ENCODE measurements at regions not wholly inside any gene's neighbourhood (a gene's known extent, or its start where the extent isn't known, plus 50 kb on each side); places are given as distances from the start of the nearest gene placed in this dataset.
"Not testable (repeated sequence)": the region's sequence is repeated elsewhere in the genome, so short reads cannot be mapped to it uniquely, and the experiment has no call there.

DNA sequence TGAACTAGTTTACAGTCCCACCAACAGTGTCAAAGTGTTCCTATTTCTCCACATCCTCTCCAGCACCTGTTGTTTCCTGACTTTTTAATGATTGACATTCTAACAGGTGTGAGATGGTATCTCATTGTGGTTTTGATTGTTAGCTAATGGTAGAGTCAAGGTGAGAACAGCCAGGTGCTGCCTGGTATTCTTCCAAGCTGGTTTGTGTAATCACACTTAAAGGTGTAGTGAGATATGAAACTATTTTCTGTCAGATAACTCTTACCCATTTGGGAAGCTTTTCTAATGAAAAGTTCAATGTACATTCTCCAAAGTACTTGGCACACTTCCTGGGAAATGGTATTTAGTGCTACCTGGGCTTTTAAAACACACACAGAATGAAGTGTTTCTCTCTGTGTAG is 343.3 kb upstream of the OR4C13 start:
- H3K9me3 ChIP-seq (replicated peaks; ENCODE audit: control insufficient read depth, low read depth, low read length); H3K27me3 ChIP-seq (ENCODE audit: control insufficient read depth, insufficient read depth, low read length); H3K27ac ChIP-seq (ENCODE audit: low read length); H3K4me3 ChIP-seq (ENCODE audit: low read length); H3K4me1 ChIP-seq (ENCODE audit: control insufficient read depth, insufficient read depth, low read length); H3K36me3 ChIP-seq (ENCODE audit: control insufficient read depth, insufficient read depth, low read length); DNase-seq: not testable (repeated sequence)

DNA sequence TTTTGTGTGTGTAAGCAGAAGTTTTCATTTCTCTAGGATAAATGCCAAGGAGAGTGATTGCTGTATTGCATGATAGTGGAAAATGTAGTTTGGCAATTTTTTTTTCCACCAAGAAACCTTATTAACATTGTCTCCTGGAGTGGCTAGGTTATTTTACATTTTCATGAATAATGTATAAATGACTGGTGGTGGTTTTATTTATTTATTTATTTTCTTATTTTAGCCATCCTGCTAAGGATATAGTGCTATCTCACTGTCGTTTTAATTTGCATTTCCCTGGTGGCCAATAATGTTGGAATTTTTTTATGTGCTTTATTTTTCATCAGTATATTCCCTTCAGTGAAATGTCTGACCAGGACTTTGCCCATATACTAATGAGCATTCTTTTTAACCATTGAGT is 328.3 kb upstream of the OR4C13 start:
- not testable (repeated sequence) for H3K4me3 ChIP-seq (ENCODE audit: low read length); H3K27ac ChIP-seq (ENCODE audit: low read length); H3K36me3 ChIP-seq (ENCODE audit: control insufficient read depth, insufficient read depth, low read length); DNase-seq; H3K9me3 ChIP-seq (replicated peaks; ENCODE audit: control insufficient read depth, low read depth, low read length); H3K4me1 ChIP-seq (ENCODE audit: control insufficient read depth, insufficient read depth, low read length); H3K27me3 ChIP-seq (ENCODE audit: control insufficient read depth, insufficient read depth, low read length)
- WGBS (ENCODE audit: insufficient coverage) = no CpG with 5 or more reads among the region's 1 CpG

DNA sequence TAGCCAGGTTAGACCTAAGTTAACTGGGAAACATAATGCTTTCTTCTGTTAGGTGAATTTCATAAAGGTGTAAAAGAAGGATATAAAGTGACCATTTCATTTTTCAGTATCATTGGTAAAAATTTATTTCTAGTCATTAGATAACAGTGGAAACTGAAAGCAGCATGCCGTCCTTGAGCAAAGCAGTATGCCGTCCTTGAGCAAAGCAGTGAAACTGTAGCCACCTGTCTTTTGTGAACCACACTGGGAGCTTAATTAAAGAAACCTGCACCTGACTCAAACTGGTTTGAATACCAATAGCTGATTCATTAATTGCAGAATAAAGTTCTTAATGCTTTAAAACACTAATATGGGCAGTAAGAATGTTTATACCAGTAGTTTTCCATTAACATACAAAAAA is 281.5 kb upstream of the OR4C13 start:
- not testable (repeated sequence) for H3K9me3 ChIP-seq (replicated peaks; ENCODE audit: control insufficient read depth, low read depth, low read length); H3K27ac ChIP-seq (ENCODE audit: low read length); H3K36me3 ChIP-seq (ENCODE audit: control insufficient read depth, insufficient read depth, low read length); H3K27me3 ChIP-seq (ENCODE audit: control insufficient read depth, insufficient read depth, low read length); H3K4me3 ChIP-seq (ENCODE audit: low read length); H3K4me1 ChIP-seq (ENCODE audit: control insufficient read depth, insufficient read depth, low read length); DNase-seq
- WGBS (ENCODE audit: insufficient coverage) = no CpG with 5 or more reads among the region's 2 CpGs

DNA sequence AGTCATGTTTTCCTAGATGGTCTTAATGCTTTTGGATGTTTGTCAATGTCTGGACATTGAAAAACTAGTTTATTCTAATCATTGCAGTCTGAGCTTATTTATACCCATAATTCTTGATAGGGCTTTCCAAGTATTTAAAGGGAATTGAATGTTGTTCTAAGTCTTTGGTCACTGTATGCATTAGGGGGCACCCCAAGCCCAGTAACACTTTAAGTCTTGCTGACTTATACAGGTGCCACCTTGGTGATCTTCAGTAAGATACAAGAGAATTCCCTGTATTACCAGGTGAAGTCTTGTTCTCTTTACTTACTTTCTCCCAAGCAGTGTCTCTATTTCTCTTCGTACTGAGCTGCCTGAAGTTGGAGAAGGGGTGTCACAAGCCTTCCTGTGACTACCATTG is 250.1 kb upstream of the OR4C13 start:
- not testable (repeated sequence) for H3K4me1 ChIP-seq (ENCODE audit: control insufficient read depth, insufficient read depth, low read length); H3K36me3 ChIP-seq (ENCODE audit: control insufficient read depth, insufficient read depth, low read length); H3K27me3 ChIP-seq (ENCODE audit: control insufficient read depth, insufficient read depth, low read length); H3K27ac ChIP-seq (ENCODE audit: low read length); H3K4me3 ChIP-seq (ENCODE audit: low read length); DNase-seq
- no CpG with 5 or more reads among the region's 1 CpG for WGBS (ENCODE audit: insufficient coverage)
- H3K9me3 ChIP-seq (replicated peaks; ENCODE audit: control insufficient read depth, low read depth, low read length) = peaks cover 16% of the 10 kb centered on the region

DNA sequence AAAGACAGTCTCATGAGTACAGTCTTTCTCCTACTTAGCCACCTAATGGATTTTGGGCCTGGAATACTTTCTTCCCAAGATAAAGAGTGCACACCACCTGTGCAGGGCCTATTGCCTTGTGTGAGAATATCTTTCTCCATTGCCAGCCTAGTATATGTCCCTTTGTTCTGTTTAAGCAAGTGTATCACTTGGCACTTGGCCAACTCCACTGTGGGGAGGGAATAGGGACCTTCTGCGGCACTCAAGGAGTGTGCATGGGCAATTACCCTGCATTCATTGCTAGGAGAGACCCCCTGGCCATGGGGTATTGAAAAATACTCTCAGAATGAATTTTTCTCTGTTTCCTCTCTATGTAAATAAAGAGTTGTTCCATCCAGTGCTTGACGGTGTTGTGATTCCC is 201.7 kb upstream of the OR4C13 start:
- H3K36me3 ChIP-seq (ENCODE audit: control insufficient read depth, insufficient read depth, low read length); H3K4me1 ChIP-seq (ENCODE audit: control insufficient read depth, insufficient read depth, low read length); H3K9me3 ChIP-seq (replicated peaks; ENCODE audit: control insufficient read depth, low read depth, low read length); H3K4me3 ChIP-seq (ENCODE audit: low read length); H3K27me3 ChIP-seq (ENCODE audit: control insufficient read depth, insufficient read depth, low read length); H3K27ac ChIP-seq (ENCODE audit: low read length): not testable (repeated sequence)
- no CpG with 5 or more reads among the region's 2 CpGs for WGBS (ENCODE audit: insufficient coverage)
- peak; percentile 0 for DNase-seq

DNA sequence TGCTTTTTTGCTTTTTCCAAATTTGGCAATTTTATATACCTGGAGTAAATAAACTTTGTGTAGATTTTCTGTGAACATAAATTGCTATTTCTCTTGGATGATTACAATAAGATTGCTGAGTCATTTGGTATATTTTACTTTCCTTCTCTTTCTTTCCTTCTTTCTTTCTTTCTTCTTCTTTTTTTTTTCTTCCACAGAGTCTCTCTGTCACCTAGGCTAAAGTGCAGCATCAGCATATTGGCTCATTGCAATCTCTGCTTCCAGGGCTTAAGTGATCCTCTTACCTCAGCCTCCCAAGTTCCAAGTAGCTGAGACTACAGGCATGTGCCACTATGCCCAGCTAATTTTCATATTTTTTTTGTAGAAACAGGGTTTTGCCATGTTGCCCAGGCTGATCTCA is 201.2 kb upstream of the OR4C13 start:
- H3K4me3 ChIP-seq (ENCODE audit: low read length); H3K36me3 ChIP-seq (ENCODE audit: control insufficient read depth, insufficient read depth, low read length); H3K27me3 ChIP-seq (ENCODE audit: control insufficient read depth, insufficient read depth, low read length); H3K9me3 ChIP-seq (replicated peaks; ENCODE audit: control insufficient read depth, low read depth, low read length); H3K27ac ChIP-seq (ENCODE audit: low read length); DNase-seq; H3K4me1 ChIP-seq (ENCODE audit: control insufficient read depth, insufficient read depth, low read length): not testable (repeated sequence)

DNA sequence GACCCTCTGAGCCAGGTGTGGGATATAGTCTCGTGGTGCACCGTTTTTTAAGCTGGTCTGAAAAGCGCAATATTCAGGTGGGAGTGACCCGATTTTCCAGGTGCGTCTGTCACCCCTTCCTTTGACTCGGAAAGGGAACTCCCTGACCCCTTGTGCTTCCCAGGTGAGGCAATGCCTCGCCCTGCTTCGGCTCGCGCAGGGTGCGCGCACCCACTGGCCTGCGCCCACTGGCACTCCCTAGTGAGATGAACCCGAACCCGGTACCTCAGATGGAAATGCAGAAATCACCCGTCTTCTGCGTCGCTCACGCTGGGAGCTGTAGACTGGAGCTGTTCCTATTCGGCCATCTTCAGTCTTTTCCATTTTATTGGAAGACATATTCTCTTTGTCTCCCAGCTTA is 171.4 kb upstream of the OR4C13 start:
- H3K4me3 ChIP-seq (ENCODE audit: low read length); H3K9me3 ChIP-seq (replicated peaks; ENCODE audit: control insufficient read depth, low read depth, low read length); H3K4me1 ChIP-seq (ENCODE audit: control insufficient read depth, insufficient read depth, low read length); DNase-seq; H3K27me3 ChIP-seq (ENCODE audit: control insufficient read depth, insufficient read depth, low read length); H3K27ac ChIP-seq (ENCODE audit: low read length); H3K36me3 ChIP-seq (ENCODE audit: control insufficient read depth, insufficient read depth, low read length): not testable (repeated sequence)
- WGBS (ENCODE audit: insufficient coverage) = 94% methylated on average over 13 of the region's 20 CpGs

DNA sequence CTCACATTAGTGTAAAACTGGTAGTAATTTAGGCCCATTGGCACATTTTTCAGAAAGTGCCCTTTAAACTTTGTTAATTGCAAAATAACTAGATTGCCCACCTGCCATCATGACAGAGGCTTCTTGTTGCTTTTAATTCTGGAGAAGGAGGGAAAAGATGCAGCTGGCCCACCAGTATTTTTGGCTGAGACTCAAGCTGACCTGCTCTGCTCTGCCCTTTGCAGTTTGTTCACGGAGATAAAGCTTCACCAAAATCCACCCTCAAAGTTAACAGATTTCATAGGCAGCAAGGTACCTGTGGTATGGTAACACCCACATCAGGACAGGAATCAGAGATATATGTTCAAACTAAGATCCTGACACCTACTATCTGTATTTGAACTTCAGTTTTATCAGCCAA is 170.2 kb upstream of the OR4C13 start:
- not testable (repeated sequence) for H3K4me3 ChIP-seq (ENCODE audit: low read length); H3K4me1 ChIP-seq (ENCODE audit: control insufficient read depth, insufficient read depth, low read length); H3K27me3 ChIP-seq (ENCODE audit: control insufficient read depth, insufficient read depth, low read length); H3K9me3 ChIP-seq (replicated peaks; ENCODE audit: control insufficient read depth, low read depth, low read length); H3K27ac ChIP-seq (ENCODE audit: low read length); H3K36me3 ChIP-seq (ENCODE audit: control insufficient read depth, insufficient read depth, low read length); DNase-seq
- WGBS (ENCODE audit: insufficient coverage) = no CpG with 5 or more reads among the region's 1 CpG

DNA sequence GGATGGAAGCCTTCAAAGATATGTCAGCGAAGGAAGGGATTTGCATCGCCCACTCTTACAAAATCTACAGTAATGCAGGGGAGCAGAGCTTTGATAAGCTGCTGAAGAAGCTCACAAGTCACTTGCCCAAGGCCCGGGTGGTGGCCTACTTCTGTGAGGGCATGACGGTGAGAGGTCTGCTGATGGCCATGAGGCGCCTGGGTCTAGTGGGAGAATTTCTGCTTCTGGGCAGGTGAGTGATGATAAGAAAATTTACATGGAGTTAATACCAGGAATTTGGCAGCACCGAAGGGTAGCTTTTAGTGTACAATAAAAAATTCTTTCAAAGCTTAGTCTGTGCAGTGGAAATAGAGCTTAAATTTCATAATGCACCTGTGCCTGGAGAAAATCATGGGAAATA is 168.3 kb upstream of the OR4C13 start:
- 87% methylated on average over 4 of the region's 6 CpGs for WGBS (ENCODE audit: insufficient coverage)
- not testable (repeated sequence) for H3K27me3 ChIP-seq (ENCODE audit: control insufficient read depth, insufficient read depth, low read length); H3K4me1 ChIP-seq (ENCODE audit: control insufficient read depth, insufficient read depth, low read length); H3K4me3 ChIP-seq (ENCODE audit: low read length); DNase-seq; H3K9me3 ChIP-seq (replicated peaks; ENCODE audit: control insufficient read depth, low read depth, low read length); H3K27ac ChIP-seq (ENCODE audit: low read length); H3K36me3 ChIP-seq (ENCODE audit: control insufficient read depth, insufficient read depth, low read length)

DNA sequence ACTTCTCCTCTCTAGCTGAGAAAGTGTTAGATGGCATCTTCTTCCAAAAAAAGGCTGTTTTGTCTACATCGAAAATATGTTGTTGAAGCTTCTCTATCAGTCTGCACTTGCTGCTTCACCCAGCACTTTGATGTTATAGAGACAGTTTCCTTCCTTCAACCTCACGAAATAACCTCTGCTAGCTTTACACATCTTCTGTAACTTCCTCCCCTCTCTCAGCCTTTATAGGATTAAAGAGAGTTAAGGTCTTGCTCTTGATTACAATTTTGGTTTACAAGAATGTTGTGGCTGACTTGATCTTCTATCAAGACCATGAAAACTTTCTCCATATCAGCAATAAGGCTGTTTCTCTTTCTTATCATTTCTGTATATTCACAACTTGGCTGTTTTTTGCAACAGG is 162.4 kb upstream of the OR4C13 start:
- H3K36me3 ChIP-seq (ENCODE audit: control insufficient read depth, insufficient read depth, low read length); H3K27ac ChIP-seq (ENCODE audit: low read length); H3K27me3 ChIP-seq (ENCODE audit: control insufficient read depth, insufficient read depth, low read length); H3K4me1 ChIP-seq (ENCODE audit: control insufficient read depth, insufficient read depth, low read length); H3K4me3 ChIP-seq (ENCODE audit: low read length); H3K9me3 ChIP-seq (replicated peaks; ENCODE audit: control insufficient read depth, low read depth, low read length); DNase-seq: not testable (repeated sequence)
- WGBS (ENCODE audit: insufficient coverage) = no CpG with 5 or more reads among the region's 2 CpGs

DNA sequence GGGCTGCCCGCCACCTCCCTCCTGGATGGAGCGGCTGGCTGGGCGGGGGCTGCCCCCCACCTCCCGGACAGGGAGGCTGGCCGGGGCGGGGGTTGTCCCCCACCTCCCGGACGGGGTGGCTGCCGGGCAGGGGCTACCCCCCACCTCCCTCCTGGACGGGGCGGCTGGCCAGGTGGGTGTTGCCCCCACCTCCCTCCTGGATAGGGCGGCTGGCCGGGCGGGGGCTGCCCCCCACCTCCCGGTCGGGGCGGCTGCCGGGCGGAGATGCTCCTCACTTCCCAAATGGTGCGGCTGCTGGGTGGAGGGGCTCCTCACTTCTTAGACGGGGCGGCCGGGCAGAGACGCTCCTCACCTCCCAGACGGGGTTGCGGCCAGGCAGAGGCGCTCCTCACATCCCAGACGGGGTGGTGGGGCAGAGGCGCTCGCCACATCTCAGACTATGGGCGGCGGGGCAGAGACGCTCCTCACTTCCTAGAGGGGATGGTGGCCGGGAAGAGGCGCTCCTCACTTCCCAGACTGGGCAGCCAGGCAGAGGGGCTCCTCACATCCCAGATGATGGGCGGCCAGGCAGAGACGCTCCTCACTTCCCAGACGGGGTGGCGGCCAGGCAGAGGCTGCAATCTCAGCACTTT is 153.9 kb upstream of the OR4C13 start:
- not testable (repeated sequence) for H3K27ac ChIP-seq (ENCODE audit: low read length); DNase-seq
- 92% methylated on average over 16 of the region's 39 CpGs for WGBS (ENCODE audit: insufficient coverage)

More for the DNA sequence above, 153.9 kb upstream of the OR4C13 start:
- H3K4me1 ChIP-seq (ENCODE audit: control insufficient read depth, insufficient read depth, low read length); H3K4me3 ChIP-seq (ENCODE audit: low read length); H3K36me3 ChIP-seq (ENCODE audit: control insufficient read depth, insufficient read depth, low read length); H3K27me3 ChIP-seq (ENCODE audit: control insufficient read depth, insufficient read depth, low read length); H3K9me3 ChIP-seq (replicated peaks; ENCODE audit: control insufficient read depth, low read depth, low read length): not testable (repeated sequence)

Data from muscle of leg (tissue), 3 donors.